Neural progenitor cell (in vitro differentiated cells): ENCODE measurements at regions not wholly inside any gene's neighbourhood (a gene's known extent, or its start where the extent isn't known, plus 50 kb on each side); places are given as distances from the start of the nearest gene placed in this dataset.

Experiments
- DNase-seq: peaks from one replicate; pipeline ENCODE4 v3.0.0-alpha.2; 2016; ENCODE audit warnings: low spot score
- H2AFZ ChIP-seq: fragments of 200-600 bp; sonication (generic); replicated peaks from 2 replicates; pipeline ENCODE4 v1.6.1; 2016; ENCODE audit warnings: antibody characterized with exemption
- H3F3A ChIP-seq: fragments of 200-600 bp; sonication (generic); 2 replicates; pipeline ENCODE4 v1.6.1; 2016; ENCODE audit warnings: antibody characterized with exemption, low read depth
- H3K27ac ChIP-seq: fragments of 200-600 bp; sonication (generic); 2 replicates; pipeline ENCODE4 v1.5.1; 2016; ENCODE audit warnings: mild to moderate bottlenecking
- H3K27me3 ChIP-seq: fragments of 200-600 bp; sonication (generic); 2 replicates; pipeline ENCODE4 v1.6.1; 2016; ENCODE audit warnings: mild to moderate bottlenecking, moderate library complexity
- H3K36me3 ChIP-seq: fragments of 200-600 bp; sonication (generic); 2 replicates; pipeline ENCODE4 v1.5.1; 2016
- H3K4me1 ChIP-seq: fragments of 200-600 bp; sonication (generic); 2 replicates; pipeline ENCODE4 v1.6.1; 2016; ENCODE audit warnings: mixed run types
- H3K4me2 ChIP-seq: fragments of 200-600 bp; sonication (generic); 2 replicates; pipeline ENCODE4 v1.6.1; 2016
- H3K4me3 ChIP-seq: fragments of 200-600 bp; sonication (generic); 2 replicates; pipeline ENCODE4 v1.5.1; 2016
- H3K79me2 ChIP-seq: fragments of 200-600 bp; sonication (generic); 2 replicates; pipeline ENCODE4 v1.6.1; 2016; ENCODE audit warnings: low read depth
- H3K9ac ChIP-seq: fragments of 200-600 bp; sonication (generic); 2 replicates; pipeline ENCODE4 v1.6.1; 2016
- H3K9me3 ChIP-seq: fragments of 200-600 bp; sonication (generic); 2 replicates; pipeline ENCODE4 v1.5.1; 2016; ENCODE audit warnings: low read depth
- H4K20me1 ChIP-seq: fragments of 200-600 bp; sonication (generic); 2 replicates; pipeline ENCODE4 v1.6.1; 2016; ENCODE audit warnings: low read depth
- H3K27ac Mint-ChIP-seq: 3 replicates; pipeline ENCODE4 v1.8.0; 2021; ENCODE audit warnings: mixed read lengths
- H3K27me3 Mint-ChIP-seq: 2 replicates; pipeline ENCODE4 v1.8.0; 2022; ENCODE audit warnings: low read depth, mild to moderate bottlenecking, inconsistent platforms, moderate library complexity, mixed read lengths; ENCODE audit not compliant: insufficient read depth
- H3K36me3 Mint-ChIP-seq: 3 replicates; pipeline ENCODE4 v1.8.0; 2021; ENCODE audit warnings: mixed read lengths
- H3K4me1 Mint-ChIP-seq: 3 replicates; pipeline ENCODE4 v1.8.0; 2021; ENCODE audit warnings: mixed read lengths
- H3K4me3 Mint-ChIP-seq: 3 replicates; pipeline ENCODE4 v1.8.0; 2021; ENCODE audit warnings: mild to moderate bottlenecking, moderate library complexity, mixed read lengths
- H3K9me3 Mint-ChIP-seq: 3 replicates; pipeline ENCODE4 v1.8.0; 2020; ENCODE audit warnings: mixed read lengths
- EZH2 ChIP-seq: fragments of 200-600 bp; sonication (generic); IDR thresholded peaks from 2 replicates; pipeline ENCODE4 v1.6.1; 2017; ENCODE audit warnings: antibody characterized with exemption, mild to moderate bottlenecking, moderate library complexity
- EZH2phosphoT487 ChIP-seq: fragments of 200-600 bp; sonication (generic); IDR thresholded peaks from 2 replicates; pipeline ENCODE4 v1.6.1; 2017; ENCODE audit warnings: antibody characterized with exemption
- TF ChIP-seq, protein P1 (sequence below): fragments of 200-600 bp; sonication (generic); IDR thresholded peaks from 2 replicates; pipeline ENCODE4 v1.5.1; 2017; ENCODE audit warnings: antibody characterized with exemption, mild to moderate bottlenecking

DNA sequence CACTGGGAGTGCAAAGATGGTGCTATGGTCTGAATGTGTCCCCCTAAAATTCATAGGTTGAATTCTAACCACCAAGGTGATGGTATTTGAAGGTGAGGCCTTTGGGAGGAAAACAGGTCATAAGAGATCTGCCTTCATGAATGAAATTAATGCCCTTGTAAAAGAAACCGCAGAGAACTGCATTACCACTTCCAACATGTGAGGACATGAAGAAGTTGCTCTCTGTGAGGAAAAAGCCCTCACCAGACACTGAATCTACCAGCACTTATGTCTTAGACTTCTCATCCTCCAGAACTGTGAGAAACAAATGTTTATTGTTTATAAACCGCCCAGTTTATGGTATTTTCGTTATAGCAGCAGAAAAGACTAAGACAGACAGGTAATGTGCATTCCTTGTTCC lies 224.7 kb upstream of the C1orf87 start:
- Histone ChIP-seq H3K9me3 (no peaks in the 10 kb centered on the region), H3K36me3 (no peaks in the 10 kb centered on the region), H3F3A (no peaks in the 10 kb centered on the region), H3K27me3 (no peaks in the 10 kb centered on the region), H3K4me3 (no peak overlapping the region), H4K20me1 (no peaks in the 10 kb centered on the region), H2AFZ (no peak overlapping the region), H3K4me2 (no peak overlapping the region), H3K4me1 (no peaks in the 10 kb centered on the region), H3K27ac (no peak overlapping the region), H3K9ac (no peak overlapping the region), H3K79me2 (no peaks in the 10 kb centered on the region)
- H3K9me3 Mint-ChIP-seq: peaks cover 4% of the 10 kb centered on the region
- no peak overlapping the region for H3K27ac Mint-ChIP-seq
- no peaks in the 10 kb centered on the region for H3K36me3 Mint-ChIP-seq
- H3K4me1 Mint-ChIP-seq: peaks cover under 1% of the 10 kb centered on the region
- no peak overlapping the region for H3K4me3 Mint-ChIP-seq
- no peaks in the 10 kb centered on the region for H3K27me3 Mint-ChIP-seq
- DNase-seq: no peak
- TF ChIP-seq EZH2phosphoT487 (no peak), EZH2 (no peak)
- TF ChIP-seq, protein P1, sequence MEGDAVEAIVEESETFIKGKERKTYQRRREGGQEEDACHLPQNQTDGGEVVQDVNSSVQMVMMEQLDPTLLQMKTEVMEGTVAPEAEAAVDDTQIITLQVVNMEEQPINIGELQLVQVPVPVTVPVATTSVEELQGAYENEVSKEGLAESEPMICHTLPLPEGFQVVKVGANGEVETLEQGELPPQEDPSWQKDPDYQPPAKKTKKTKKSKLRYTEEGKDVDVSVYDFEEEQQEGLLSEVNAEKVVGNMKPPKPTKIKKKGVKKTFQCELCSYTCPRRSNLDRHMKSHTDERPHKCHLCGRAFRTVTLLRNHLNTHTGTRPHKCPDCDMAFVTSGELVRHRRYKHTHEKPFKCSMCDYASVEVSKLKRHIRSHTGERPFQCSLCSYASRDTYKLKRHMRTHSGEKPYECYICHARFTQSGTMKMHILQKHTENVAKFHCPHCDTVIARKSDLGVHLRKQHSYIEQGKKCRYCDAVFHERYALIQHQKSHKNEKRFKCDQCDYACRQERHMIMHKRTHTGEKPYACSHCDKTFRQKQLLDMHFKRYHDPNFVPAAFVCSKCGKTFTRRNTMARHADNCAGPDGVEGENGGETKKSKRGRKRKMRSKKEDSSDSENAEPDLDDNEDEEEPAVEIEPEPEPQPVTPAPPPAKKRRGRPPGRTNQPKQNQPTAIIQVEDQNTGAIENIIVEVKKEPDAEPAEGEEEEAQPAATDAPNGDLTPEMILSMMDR: no peak

- Histone ChIP-seq H3K36me3 (no peaks in the 10 kb centered on the region), H2AFZ (no peak overlapping the region), H3F3A (no peaks in the 10 kb centered on the region), H3K27me3 (no peaks in the 10 kb centered on the region), H3K4me1 (no peaks in the 10 kb centered on the region), H4K20me1 (no peaks in the 10 kb centered on the region), H3K27ac (no peak overlapping the region), H3K4me2 (no peak overlapping the region), H3K9me3 (no peaks in the 10 kb centered on the region), H3K79me2 (no peaks in the 10 kb centered on the region), H3K9ac (no peak overlapping the region), H3K4me3 (no peak overlapping the region)
- Mint-ChIP-seq H3K36me3 (no peaks in the 10 kb centered on the region), H3K4me1 (peaks cover 5% of the 10 kb centered on the region), H3K27me3 (no peaks in the 10 kb centered on the region), H3K4me3 (no peak overlapping the region), H3K9me3 (peaks cover 2% of the 10 kb centered on the region), H3K27ac (no peak overlapping the region)
- DNase-seq: no peak
- TF ChIP-seq EZH2: no peak
- TF ChIP-seq, protein P1: no peak
- no peak for TF ChIP-seq EZH2phosphoT487
Observed at GRCh38 chr1:60296794-60297193, 223.2 kb upstream of the C1orf87 start.

- no peaks in the 10 kb centered on the region for H4K20me1 ChIP-seq
- no peaks in the 10 kb centered on the region for H3K4me1 ChIP-seq
- TF ChIP-seq EZH2phosphoT487 (no peak), EZH2 (no peak)
- TF ChIP-seq, protein P1: no peak
- no peak for DNase-seq
- Mint-ChIP-seq H3K4me3 (no peak overlapping the region), H3K27me3 (no peaks in the 10 kb centered on the region), H3K27ac (no peak overlapping the region), H3K36me3 (no peaks in the 10 kb centered on the region), H3K9me3 (no peaks in the 10 kb centered on the region), H3K4me1 (peaks cover 5% of the 10 kb centered on the region)
- H3K27ac ChIP-seq: no peak overlapping the region
- H3K79me2 ChIP-seq: no peaks in the 10 kb centered on the region
- no peaks in the 10 kb centered on the region for H3K36me3 ChIP-seq
- H3K9me3 ChIP-seq: no peaks in the 10 kb centered on the region
- no peaks in the 10 kb centered on the region for H3K27me3 ChIP-seq
- no peak overlapping the region for H3K9ac ChIP-seq
- no peak overlapping the region for H3K4me2 ChIP-seq
- H3F3A ChIP-seq: no peaks in the 10 kb centered on the region
- H2AFZ ChIP-seq: no peak overlapping the region
- H3K4me3 ChIP-seq: no peak overlapping the region
Observed at GRCh38 chr1:60292140-60292539, 218.6 kb upstream of the C1orf87 start.

GRCh38 chr1:60290393-60290792 lies 216.8 kb upstream of the C1orf87 start:
- Histone ChIP-seq H3K27me3 (no peaks in the 10 kb centered on the region), H3K9me3 (no peaks in the 10 kb centered on the region), H3K36me3 (no peaks in the 10 kb centered on the region), H2AFZ (no peak overlapping the region), H3K79me2 (no peaks in the 10 kb centered on the region), H3F3A (no peaks in the 10 kb centered on the region), H3K4me2 (no peak overlapping the region), H3K4me3 (no peak overlapping the region), H3K9ac (no peak overlapping the region), H4K20me1 (no peaks in the 10 kb centered on the region), H3K27ac (no peak overlapping the region), H3K4me1 (no peaks in the 10 kb centered on the region)
- no peaks in the 10 kb centered on the region for H3K36me3 Mint-ChIP-seq
- no peaks in the 10 kb centered on the region for H3K9me3 Mint-ChIP-seq
- no peak overlapping the region for H3K4me3 Mint-ChIP-seq
- TF ChIP-seq EZH2 (no peak), EZH2phosphoT487 (no peak)
- TF ChIP-seq, protein P1: no peak
- H3K27me3 Mint-ChIP-seq: no peaks in the 10 kb centered on the region
- peaks cover 5% of the 10 kb centered on the region for H3K4me1 Mint-ChIP-seq
- DNase-seq: no peak
- no peak overlapping the region for H3K27ac Mint-ChIP-seq
